GM23338 (cell line): ENCODE measurements at regions not wholly inside any gene's neighbourhood (a gene's known extent, or its start where the extent isn't known, plus 50 kb on each side); places are given as distances from the start of the nearest gene placed in this dataset.

Source experiments
- ATAC-seq: fragments of 200-7000 bp; cut with Tn5 transposase; 3 replicates; pipeline ENCODE4 v1.9.1; 2020
- DNase-seq: peaks from one replicate; pipeline ENCODE4 v3.0.0-alpha.2; 2015; ENCODE audit warnings: low spot score
- H2AFZ ChIP-seq: fragments of 200-600 bp; sonication (generic); 2 replicates; pipeline ENCODE4 v1.8.0; 2016; ENCODE audit warnings: antibody characterized with exemption, mild to moderate bottlenecking, moderate library complexity
- H3F3A ChIP-seq: fragments of 200-600 bp; sonication (generic); replicated peaks from 2 replicates; pipeline ENCODE4 v1.8.0; 2017; ENCODE audit warnings: antibody characterized with exemption, mixed run types, low read depth
- H3K27ac ChIP-seq: fragments of 200-600 bp; sonication (generic); 2 replicates; pipeline ENCODE4 v1.6.1; 2016; ENCODE audit warnings: low read depth
- H3K27me3 ChIP-seq: fragments of 200-600 bp; sonication (generic); 2 replicates; pipeline ENCODE4 v1.8.0; 2016; ENCODE audit warnings: mild to moderate bottlenecking, mixed run types, moderate library complexity; ENCODE audit not compliant: insufficient read depth
- H3K36me3 ChIP-seq: fragments of 200-600 bp; sonication (generic); 2 replicates; pipeline ENCODE4 v1.8.0; 2016; ENCODE audit warnings: mild to moderate bottlenecking; ENCODE audit not compliant: insufficient read depth
- H3K4me1 ChIP-seq: fragments of 200-600 bp; sonication (generic); 2 replicates; pipeline ENCODE4 v1.8.0; 2016; ENCODE audit warnings: mild to moderate bottlenecking, moderate library complexity; ENCODE audit not compliant: insufficient read depth
- H3K4me2 ChIP-seq: fragments of 200-600 bp; sonication (generic); 2 replicates; pipeline ENCODE4 v1.7.1; 2017; ENCODE audit warnings: mixed run types
- H3K4me3 ChIP-seq: fragments of 200-600 bp; sonication (generic); 2 replicates; pipeline ENCODE4 v1.6.1; 2016; ENCODE audit warnings: mixed run types
- H3K79me2 ChIP-seq: fragments of 200-600 bp; sonication (generic); replicated peaks from 2 replicates; pipeline ENCODE4 v1.8.0; 2017; ENCODE audit warnings: mild to moderate bottlenecking; ENCODE audit not compliant: insufficient read depth
- H3K9me2 ChIP-seq: fragments of 200-600 bp; sonication (generic); 2 replicates; pipeline ENCODE4 v1.8.0; 2017; ENCODE audit not compliant: insufficient read depth
- H4K20me1 ChIP-seq: fragments of 200-600 bp; sonication (generic); replicated peaks from 2 replicates; pipeline ENCODE4 v1.8.0; 2017; ENCODE audit warnings: mild to moderate bottlenecking; ENCODE audit not compliant: insufficient read depth
- H3K27ac Mint-ChIP-seq: 2 replicates; pipeline ENCODE4 v1.8.0; 2020; ENCODE audit warnings: inconsistent platforms, mild to moderate bottlenecking, moderate library complexity, mixed read lengths
- H3K27me3 Mint-ChIP-seq: 3 replicates; pipeline ENCODE4 v1.8.0; 2022; ENCODE audit warnings: low read depth, mild to moderate bottlenecking, moderate library complexity, mixed read lengths, inconsistent platforms; ENCODE audit not compliant: insufficient read depth, poor library complexity
- H3K36me3 Mint-ChIP-seq: 3 replicates; pipeline ENCODE4 v1.8.0; 2021; ENCODE audit warnings: low read depth, mild to moderate bottlenecking, inconsistent platforms, moderate library complexity, mixed read lengths
- H3K4me1 Mint-ChIP-seq: 3 replicates; pipeline ENCODE4 v1.8.0; 2020; ENCODE audit warnings: mild to moderate bottlenecking, inconsistent platforms, mixed read lengths
- H3K4me3 Mint-ChIP-seq: 3 replicates; pipeline ENCODE4 v1.8.0; 2021; ENCODE audit warnings: moderate library complexity, mild to moderate bottlenecking, inconsistent platforms, mixed read lengths
- H3K9me3 Mint-ChIP-seq: 3 replicates; pipeline ENCODE4 v1.8.0; 2020; ENCODE audit warnings: moderate library complexity, mild to moderate bottlenecking, inconsistent platforms, mixed read lengths
- CREB1 ChIP-seq: fragments of 250-450 bp; sonication (Bioruptor Pico); IDR thresholded peaks from 2 replicates; pipeline ENCODE4 v1.5.0; 2020; ENCODE audit warnings: low read depth, mild to moderate bottlenecking, moderate library complexity
- CTCF ChIP-seq, 2 experiments: fragments of 200-600 bp in 1 of 2; sonication (generic) in 1 of 2; conservative IDR thresholded peaks; 2 replicates each; pipeline versions ENCODE4 v1.5.1 to v1.6.1; 2016 to 2017; ENCODE audit warnings: antibody characterized with exemption in 2 of 2, low read depth in 2 of 2, mild to moderate bottlenecking in 2 of 2, moderate library complexity in 1 of 2
- ETS1 ChIP-seq: IDR thresholded peaks from 2 replicates; pipeline ENCODE4 v1.6.1; 2016; ENCODE audit warnings: antibody characterized with exemption
- EZH2 ChIP-seq: fragments of 200-600 bp; sonication (generic); IDR thresholded peaks from one replicate; pipeline ENCODE4 v1.8.0; 2017; ENCODE audit warnings: antibody characterized with exemption, mild to moderate bottlenecking, low read depth; ENCODE audit not compliant: unreplicated experiment
- EZH2phosphoT487 ChIP-seq: fragments of 200-600 bp; sonication (generic); IDR thresholded peaks from one replicate; pipeline ENCODE4 v1.8.1; 2018; ENCODE audit warnings: antibody characterized with exemption; ENCODE audit not compliant: unreplicated experiment
- JUNB ChIP-seq: IDR thresholded peaks from one replicate; pipeline ENCODE4 v1.6.1; 2016; ENCODE audit warnings: antibody characterized with exemption; ENCODE audit not compliant: unreplicated experiment
- NANOG ChIP-seq: IDR thresholded peaks from 2 replicates; pipeline ENCODE4 v1.6.1; 2016; ENCODE audit warnings: antibody characterized with exemption, borderline replicate concordance
- POLR2AphosphoS5 ChIP-seq: IDR thresholded peaks from 2 replicates; pipeline ENCODE4 v1.6.1; 2016; ENCODE audit warnings: antibody characterized with exemption, low read depth
- REST ChIP-seq: IDR thresholded peaks from one replicate; pipeline ENCODE4 v1.6.1; 2018; ENCODE audit warnings: antibody characterized with exemption; ENCODE audit not compliant: unreplicated experiment
- STAT1 ChIP-seq: IDR thresholded peaks from one replicate; pipeline ENCODE4 v1.6.1; 2016; ENCODE audit warnings: antibody characterized with exemption; ENCODE audit not compliant: unreplicated experiment
- ZNF114 ChIP-seq: fragments of 250-450 bp; sonication (Bioruptor Pico); IDR thresholded peaks from 2 replicates; pipeline ENCODE4 v1.5.0; 2020; ENCODE audit warnings: mild to moderate bottlenecking, moderate library complexity
- ZNF331 ChIP-seq: fragments of 250-450 bp; sonication (Bioruptor Pico); IDR thresholded peaks from 2 replicates; pipeline ENCODE4 v1.5.0; 2020; ENCODE audit warnings: low read depth, mild to moderate bottlenecking, moderate library complexity
- TF ChIP-seq, protein P1 (sequence below): fragments of 250-450 bp; sonication (Bioruptor Pico); IDR thresholded peaks from 2 replicates; pipeline ENCODE4 v1.5.0; 2020; ENCODE audit warnings: mild to moderate bottlenecking, moderate library complexity

GRCh38 chr12:46089414-46090162 is 99.2 kb upstream of the SCAF11 start:
- no peak for TF ChIP-seq EZH2phosphoT487
- TF ChIP-seq JUNB: no peak
- TF ChIP-seq REST: no peak
- no peak for TF ChIP-seq ZNF114 (CRISPR knock-in tag)
- TF ChIP-seq, protein P1, sequence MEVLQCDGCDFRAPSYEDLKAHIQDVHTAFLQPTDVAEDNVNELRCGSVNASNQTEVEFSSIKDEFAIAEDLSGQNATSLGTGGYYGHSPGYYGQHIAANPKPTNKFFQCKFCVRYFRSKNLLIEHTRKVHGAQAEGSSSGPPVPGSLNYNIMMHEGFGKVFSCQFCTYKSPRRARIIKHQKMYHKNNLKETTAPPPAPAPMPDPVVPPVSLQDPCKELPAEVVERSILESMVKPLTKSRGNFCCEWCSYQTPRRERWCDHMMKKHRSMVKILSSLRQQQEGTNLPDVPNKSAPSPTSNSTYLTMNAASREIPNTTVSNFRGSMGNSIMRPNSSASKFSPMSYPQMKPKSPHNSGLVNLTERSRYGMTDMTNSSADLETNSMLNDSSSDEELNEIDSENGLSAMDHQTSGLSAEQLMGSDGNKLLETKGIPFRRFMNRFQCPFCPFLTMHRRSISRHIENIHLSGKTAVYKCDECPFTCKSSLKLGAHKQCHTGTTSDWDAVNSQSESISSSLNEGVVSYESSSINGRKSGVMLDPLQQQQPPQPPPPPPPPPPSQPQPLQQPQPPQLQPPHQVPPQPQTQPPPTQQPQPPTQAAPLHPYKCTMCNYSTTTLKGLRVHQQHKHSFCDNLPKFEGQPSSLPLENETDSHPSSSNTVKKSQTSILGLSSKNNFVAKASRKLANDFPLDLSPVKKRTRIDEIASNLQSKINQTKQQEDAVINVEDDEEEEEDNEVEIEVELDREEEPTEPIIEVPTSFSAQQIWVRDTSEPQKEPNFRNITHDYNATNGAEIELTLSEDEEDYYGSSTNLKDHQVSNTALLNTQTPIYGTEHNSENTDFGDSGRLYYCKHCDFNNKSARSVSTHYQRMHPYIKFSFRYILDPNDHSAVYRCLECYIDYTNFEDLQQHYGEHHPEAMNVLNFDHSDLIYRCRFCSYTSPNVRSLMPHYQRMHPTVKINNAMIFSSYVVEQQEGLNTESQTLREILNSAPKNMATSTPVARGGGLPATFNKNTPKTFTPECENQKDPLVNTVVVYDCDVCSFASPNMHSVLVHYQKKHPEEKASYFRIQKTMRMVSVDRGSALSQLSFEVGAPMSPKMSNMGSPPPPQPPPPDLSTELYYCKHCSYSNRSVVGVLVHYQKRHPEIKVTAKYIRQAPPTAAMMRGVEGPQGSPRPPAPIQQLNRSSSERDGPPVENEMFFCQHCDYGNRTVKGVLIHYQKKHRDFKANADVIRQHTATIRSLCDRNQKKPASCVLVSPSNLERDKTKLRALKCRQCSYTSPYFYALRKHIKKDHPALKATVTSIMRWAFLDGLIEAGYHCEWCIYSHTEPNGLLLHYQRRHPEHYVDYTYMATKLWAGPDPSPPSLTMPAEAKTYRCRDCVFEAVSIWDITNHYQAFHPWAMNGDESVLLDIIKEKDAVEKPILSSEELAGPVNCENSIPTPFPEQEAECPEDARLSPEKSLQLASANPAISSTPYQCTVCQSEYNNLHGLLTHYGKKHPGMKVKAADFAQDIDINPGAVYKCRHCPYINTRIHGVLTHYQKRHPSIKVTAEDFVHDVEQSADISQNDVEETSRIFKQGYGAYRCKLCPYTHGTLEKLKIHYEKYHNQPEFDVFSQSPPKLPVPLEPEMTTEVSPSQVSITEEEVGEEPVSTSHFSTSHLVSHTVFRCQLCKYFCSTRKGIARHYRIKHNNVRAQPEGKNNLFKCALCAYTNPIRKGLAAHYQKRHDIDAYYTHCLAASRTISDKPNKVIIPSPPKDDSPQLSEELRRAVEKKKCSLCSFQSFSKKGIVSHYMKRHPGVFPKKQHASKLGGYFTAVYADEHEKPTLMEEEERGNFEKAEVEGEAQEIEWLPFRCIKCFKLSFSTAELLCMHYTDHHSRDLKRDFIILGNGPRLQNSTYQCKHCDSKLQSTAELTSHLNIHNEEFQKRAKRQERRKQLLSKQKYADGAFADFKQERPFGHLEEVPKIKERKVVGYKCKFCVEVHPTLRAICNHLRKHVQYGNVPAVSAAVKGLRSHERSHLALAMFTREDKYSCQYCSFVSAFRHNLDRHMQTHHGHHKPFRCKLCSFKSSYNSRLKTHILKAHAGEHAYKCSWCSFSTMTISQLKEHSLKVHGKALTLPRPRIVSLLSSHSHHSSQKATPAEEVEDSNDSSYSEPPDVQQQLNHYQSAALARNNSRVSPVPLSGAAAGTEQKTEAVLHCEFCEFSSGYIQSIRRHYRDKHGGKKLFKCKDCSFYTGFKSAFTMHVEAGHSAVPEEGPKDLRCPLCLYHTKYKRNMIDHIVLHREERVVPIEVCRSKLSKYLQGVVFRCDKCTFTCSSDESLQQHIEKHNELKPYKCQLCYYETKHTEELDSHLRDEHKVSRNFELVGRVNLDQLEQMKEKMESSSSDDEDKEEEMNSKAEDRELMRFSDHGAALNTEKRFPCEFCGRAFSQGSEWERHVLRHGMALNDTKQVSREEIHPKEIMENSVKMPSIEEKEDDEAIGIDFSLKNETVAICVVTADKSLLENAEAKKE (CRISPR knock-in tag): no peak
- TF ChIP-seq ZNF331 (CRISPR knock-in tag): no peak
- TF ChIP-seq NANOG: no peak
- no peak for TF ChIP-seq ETS1
- TF ChIP-seq STAT1: no peak
- no peak for TF ChIP-seq CTCF (conservative IDR thresholded peaks at IDR 0.05; ENCODE audit: low read depth in 2 of 2)
- no peak for TF ChIP-seq EZH2
- no peak for TF ChIP-seq CREB1
- TF ChIP-seq POLR2AphosphoS5: no peak
- Mint-ChIP-seq H3K4me1 (no peaks in the 10 kb centered on the region), H3K27ac (no peak overlapping the region), H3K27me3 (no peaks in the 10 kb centered on the region), H3K4me3 (no peak overlapping the region), H3K36me3 (peaks cover 52% of the 10 kb centered on the region), H3K9me3 (peaks cover 84% of the 10 kb centered on the region)
- no peak overlapping the region for H2AFZ ChIP-seq
- H3K27me3 ChIP-seq: no peaks in the 10 kb centered on the region
- no peaks in the 10 kb centered on the region for H3K4me1 ChIP-seq
- H4K20me1 ChIP-seq: no peaks in the 10 kb centered on the region
- no peak overlapping the region for H3K27ac ChIP-seq
- no peaks in the 10 kb centered on the region for H3F3A ChIP-seq
- H3K9me2 ChIP-seq: 0 out of 2 replicates have a peak, but pooled peaks cover 4% of the 10 kb centered on the region
- no peaks in the 10 kb centered on the region for H3K79me2 ChIP-seq
- H3K36me3 ChIP-seq: peaks cover 4% of the 10 kb centered on the region; the same call in 1 of the 2 replicates
- no peak for DNase-seq
- ATAC-seq: no peak
- no peak overlapping the region for H3K4me2 ChIP-seq
- H3K4me3 ChIP-seq: no peak overlapping the region
